ENCODE measurements at regions not wholly inside any gene's neighbourhood (a gene's known extent, or its start where the extent isn't known, plus 50 kb on each side); places are given as distances from the start of the nearest gene placed in this dataset.

- no peak overlapping the region for H3K4me3 Mint-ChIP-seq
- POLR2A ChIA-PET: no interaction called here
- no peaks in the 10 kb centered on the region for H3K4me1 Mint-ChIP-seq
- H3K27me3 Mint-ChIP-seq: no peaks in the 10 kb centered on the region
- H3K27ac ChIP-seq (ENCODE audit: low read depth, low read length): no peak overlapping the region
- CTCF ChIA-PET: no interaction called here
- no peaks in the 10 kb centered on the region for H3K9me3 ChIP-seq (ENCODE audit: low read length)
- H3K27ac Mint-ChIP-seq: no peak overlapping the region
- no peak overlapping the region for H3K4me3 ChIP-seq (ENCODE audit: low read length)
- H3K36me3 ChIP-seq (ENCODE audit: insufficient read depth, low read length): no peaks in the 10 kb centered on the region
- DNase-seq: no peak
- no peaks in the 10 kb centered on the region for H3K27me3 ChIP-seq (ENCODE audit: insufficient read depth, low read length, poor library complexity, severe bottlenecking)
- H3K36me3 Mint-ChIP-seq: no peaks in the 10 kb centered on the region
- H3K9me3 Mint-ChIP-seq: peaks cover 0 to 7% (median 0%) of the 10 kb centered on the region in 5 donors
- H3K4me1 ChIP-seq (ENCODE audit: insufficient read depth, low read length): no peaks in the 10 kb centered on the region
These were observed 291.9 kb upstream of the PITX2 start for GRCh38 chr4:110914791-110915190.

- Histone ChIP-seq H3K27ac (ENCODE audit: low read depth, low read length) (no peak overlapping the region), H3K4me3 (ENCODE audit: low read length) (no peak overlapping the region), H3K9me3 (ENCODE audit: low read length) (no peaks in the 10 kb centered on the region), H3K27me3 (ENCODE audit: insufficient read depth, low read length, poor library complexity, severe bottlenecking) (no peaks in the 10 kb centered on the region), H3K4me1 (ENCODE audit: insufficient read depth, low read length) (no peaks in the 10 kb centered on the region), H3K36me3 (ENCODE audit: insufficient read depth, low read length) (no peaks in the 10 kb centered on the region)
- Mint-ChIP-seq H3K4me3 (no peak overlapping the region), H3K9me3 (peaks cover 0 to 5% (median 0%) of the 10 kb centered on the region in 5 donors), H3K4me1 (no peaks in the 10 kb centered on the region), H3K27me3 (no peaks in the 10 kb centered on the region), H3K36me3 (no peaks in the 10 kb centered on the region), H3K27ac (no peak overlapping the region)
- no peak for DNase-seq
- POLR2A ChIA-PET: no interaction called here
- CTCF ChIA-PET: no interaction called here
These were observed 292.4 kb upstream of the PITX2 start for GRCh38 chr4:110915301-110915700.

DNA sequence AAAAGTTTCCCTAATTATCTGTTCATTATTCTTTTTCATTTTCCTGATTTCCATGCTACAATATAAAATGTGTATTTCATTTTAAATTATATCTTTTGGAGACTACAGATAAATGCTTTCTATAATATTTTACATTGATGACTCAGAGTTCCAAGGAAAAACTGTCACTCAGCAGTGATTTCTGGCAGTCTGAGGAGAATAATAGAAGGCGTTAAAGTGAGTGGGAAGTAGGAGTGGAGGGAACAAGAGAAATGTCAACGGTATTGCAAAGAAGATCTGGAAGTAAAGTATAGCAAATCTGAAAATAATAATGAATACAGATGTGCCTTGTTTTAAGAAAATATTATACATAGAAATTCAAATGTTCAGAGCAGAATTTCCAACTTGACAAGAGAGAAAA lies 293.6 kb upstream of the PITX2 start:
- H3K27ac ChIP-seq (ENCODE audit: low read depth, low read length): no peak overlapping the region
- no peak overlapping the region for H3K4me3 ChIP-seq (ENCODE audit: low read length)
- H3K27me3 ChIP-seq (ENCODE audit: insufficient read depth, low read length, poor library complexity, severe bottlenecking): no peaks in the 10 kb centered on the region
- ChIA-PET POLR2A (no interaction called here), CTCF (no interaction called here)
- Mint-ChIP-seq H3K4me3 (no peak overlapping the region), H3K27me3 (no peaks in the 10 kb centered on the region), H3K36me3 (no peaks in the 10 kb centered on the region), H3K27ac (no peak overlapping the region), H3K4me1 (no peaks in the 10 kb centered on the region), H3K9me3 (peaks cover 0 to 5% (median 0%) of the 10 kb centered on the region in 5 donors)
- H3K36me3 ChIP-seq (ENCODE audit: insufficient read depth, low read length): no peaks in the 10 kb centered on the region
- H3K4me1 ChIP-seq (ENCODE audit: insufficient read depth, low read length): no peaks in the 10 kb centered on the region
- no peak for DNase-seq
- no peaks in the 10 kb centered on the region for H3K9me3 ChIP-seq (ENCODE audit: low read length)

DNA sequence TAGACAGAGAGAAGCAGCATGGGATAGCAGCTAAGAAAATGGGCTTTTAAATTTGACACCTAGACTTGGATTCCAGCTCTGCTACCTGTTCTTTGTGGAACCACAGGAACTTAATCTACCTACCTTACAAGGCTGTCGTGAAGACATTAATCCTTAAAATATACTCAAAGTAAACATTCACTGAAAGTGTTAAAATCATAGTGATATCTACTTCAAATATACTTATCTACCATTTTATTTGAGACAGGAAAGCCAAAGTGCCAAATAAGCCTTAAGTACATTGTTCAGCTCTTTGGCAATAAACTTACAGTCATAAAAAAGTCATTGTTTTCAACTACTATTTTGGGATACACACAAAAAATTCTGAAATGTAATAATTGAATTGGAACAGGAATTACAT lies 295.0 kb upstream of the PITX2 start:
- H3K27ac Mint-ChIP-seq: no peak overlapping the region
- no peak for DNase-seq
- no peaks in the 10 kb centered on the region for H3K4me1 ChIP-seq (ENCODE audit: insufficient read depth, low read length)
- H3K36me3 ChIP-seq (ENCODE audit: insufficient read depth, low read length): no peaks in the 10 kb centered on the region
- no peaks in the 10 kb centered on the region for H3K27me3 ChIP-seq (ENCODE audit: insufficient read depth, low read length, poor library complexity, severe bottlenecking)
- H3K36me3 Mint-ChIP-seq: no peaks in the 10 kb centered on the region
- CTCF ChIA-PET: no interaction called here
- no peaks in the 10 kb centered on the region for H3K4me1 Mint-ChIP-seq
- H3K9me3 Mint-ChIP-seq: peaks cover 0 to 6% (median 0%) of the 10 kb centered on the region in 5 donors
- H3K9me3 ChIP-seq (ENCODE audit: low read length): no peaks in the 10 kb centered on the region
- no peak overlapping the region for H3K4me3 Mint-ChIP-seq
- H3K27me3 Mint-ChIP-seq: no peaks in the 10 kb centered on the region
- H3K27ac ChIP-seq (ENCODE audit: low read depth, low read length): no peak overlapping the region
- POLR2A ChIA-PET: no interaction called here
- no peak overlapping the region for H3K4me3 ChIP-seq (ENCODE audit: low read length)

DNA sequence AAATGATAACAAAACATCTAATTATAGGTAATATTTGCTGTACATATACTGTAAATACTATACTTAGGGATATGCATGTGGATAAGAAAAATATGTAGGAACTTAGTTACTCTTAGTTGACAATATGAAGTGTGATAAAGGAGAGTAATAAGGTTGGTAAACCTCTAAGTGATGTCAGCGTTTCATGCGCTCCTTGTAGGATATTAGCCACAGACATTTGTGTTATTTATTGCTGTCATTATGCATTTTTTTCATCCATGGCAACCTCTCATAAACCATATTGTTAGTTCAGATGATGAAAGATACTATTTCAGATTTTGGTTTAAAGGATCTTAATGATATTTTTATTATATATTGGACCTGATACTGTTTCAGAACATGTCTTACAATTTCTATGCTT lies 298.1 kb upstream of the PITX2 start:
- CTCF ChIA-PET: no interaction called here
- no peak for DNase-seq
- Mint-ChIP-seq H3K4me1 (no peaks in the 10 kb centered on the region), H3K27ac (no peak overlapping the region), H3K9me3 (peaks cover 0 to 7% (median 2%) of the 10 kb centered on the region in 5 donors), H3K36me3 (no peaks in the 10 kb centered on the region), H3K4me3 (no peak overlapping the region), H3K27me3 (no peaks in the 10 kb centered on the region)
- no peak overlapping the region for H3K4me3 ChIP-seq (ENCODE audit: low read length)
- H3K27me3 ChIP-seq (ENCODE audit: insufficient read depth, low read length, poor library complexity, severe bottlenecking): no peaks in the 10 kb centered on the region
- POLR2A ChIA-PET: no interaction called here
- H3K4me1 ChIP-seq (ENCODE audit: insufficient read depth, low read length): no peaks in the 10 kb centered on the region
- H3K9me3 ChIP-seq (ENCODE audit: low read length): no peaks in the 10 kb centered on the region
- H3K27ac ChIP-seq (ENCODE audit: low read depth, low read length): no peak overlapping the region
- no peaks in the 10 kb centered on the region for H3K36me3 ChIP-seq (ENCODE audit: insufficient read depth, low read length)

DNA sequence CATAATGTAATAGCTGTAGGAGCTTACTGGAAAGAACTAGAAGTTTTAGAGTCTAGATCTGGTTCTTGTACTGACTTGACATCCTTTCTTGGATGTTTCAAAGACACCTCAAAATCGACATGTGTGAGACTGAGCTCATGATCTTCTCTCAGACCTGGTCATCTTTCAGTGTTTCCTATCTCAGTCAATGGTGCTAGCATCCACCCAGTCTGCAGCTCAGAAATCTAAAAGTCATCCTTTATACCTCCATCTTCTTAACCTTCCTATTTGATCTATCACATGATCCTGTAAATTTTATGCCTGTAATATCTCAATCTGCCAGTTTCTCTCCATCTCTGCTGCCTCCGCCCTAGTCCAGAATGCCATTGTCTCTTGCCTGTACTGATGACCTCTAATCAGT lies 301.9 kb upstream of the PITX2 start:
- Histone ChIP-seq H3K27me3 (ENCODE audit: insufficient read depth, low read length, poor library complexity, severe bottlenecking) (no peaks in the 10 kb centered on the region), H3K9me3 (ENCODE audit: low read length) (no peaks in the 10 kb centered on the region), H3K27ac (ENCODE audit: low read depth, low read length) (no peak overlapping the region), H3K4me1 (ENCODE audit: insufficient read depth, low read length) (no peaks in the 10 kb centered on the region), H3K36me3 (ENCODE audit: insufficient read depth, low read length) (no peaks in the 10 kb centered on the region), H3K4me3 (ENCODE audit: low read length) (no peak overlapping the region)
- Mint-ChIP-seq H3K27ac (no peak overlapping the region), H3K4me3 (no peak overlapping the region), H3K36me3 (no peaks in the 10 kb centered on the region), H3K4me1 (no peaks in the 10 kb centered on the region), H3K9me3 (peaks cover 2 to 14% (median 6%) of the 10 kb centered on the region in 5 donors), H3K27me3 (no peaks in the 10 kb centered on the region)
- ChIA-PET POLR2A (no interaction called here), CTCF (no interaction called here)
- no peak for DNase-seq

GRCh38 chr4:110926841-110927400 lies 304.0 kb upstream of the PITX2 start:
- no peaks in the 10 kb centered on the region for H3K27me3 ChIP-seq (ENCODE audit: insufficient read depth, low read length, poor library complexity, severe bottlenecking)
- H3K36me3 ChIP-seq (ENCODE audit: insufficient read depth, low read length): no peaks in the 10 kb centered on the region
- Mint-ChIP-seq H3K27me3 (no peaks in the 10 kb centered on the region), H3K27ac (peak overlapping the region in 1 of 8 donors; percentile 1), H3K9me3 (peaks cover 2 to 16% (median 6%) of the 10 kb centered on the region in 5 donors), H3K4me3 (no peak overlapping the region), H3K36me3 (no peaks in the 10 kb centered on the region), H3K4me1 (no peaks in the 10 kb centered on the region)
- DNase-seq: no peak
- POLR2A ChIA-PET: no interaction called here
- H3K4me3 ChIP-seq (ENCODE audit: low read length): no peak overlapping the region
- no peaks in the 10 kb centered on the region for H3K4me1 ChIP-seq (ENCODE audit: insufficient read depth, low read length)
- CTCF ChIA-PET: no interaction called here
- H3K27ac ChIP-seq (ENCODE audit: low read depth, low read length): no peak overlapping the region
- no peaks in the 10 kb centered on the region for H3K9me3 ChIP-seq (ENCODE audit: low read length)

DNA sequence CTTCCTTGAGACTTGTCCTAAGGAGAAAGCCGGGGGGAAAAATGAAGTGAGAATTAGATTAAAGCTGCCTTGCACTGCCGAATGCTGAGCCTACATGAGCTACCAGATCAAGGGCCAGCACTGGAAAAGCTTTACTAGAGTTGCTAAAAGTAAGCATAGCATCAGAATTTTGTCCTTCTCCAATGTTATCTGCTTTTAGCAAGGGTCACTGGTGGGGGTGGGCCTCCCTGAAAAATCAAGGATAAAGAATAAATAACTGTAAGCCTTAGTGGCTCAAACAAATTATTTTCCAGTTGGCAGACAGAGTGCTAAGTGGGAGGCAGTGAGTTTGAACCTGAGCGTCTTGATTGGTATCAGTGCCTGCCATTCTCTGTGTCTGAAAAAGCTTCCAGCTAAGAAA lies 310.5 kb upstream of the PITX2 start:
- no peaks in the 10 kb centered on the region for H3K36me3 Mint-ChIP-seq
- no peaks in the 10 kb centered on the region for H3K4me1 Mint-ChIP-seq
- Histone ChIP-seq H3K4me1 (ENCODE audit: insufficient read depth, low read length) (no peaks in the 10 kb centered on the region), H3K36me3 (ENCODE audit: insufficient read depth, low read length) (no peaks in the 10 kb centered on the region), H3K27me3 (ENCODE audit: insufficient read depth, low read length, poor library complexity, severe bottlenecking) (no peaks in the 10 kb centered on the region), H3K9me3 (ENCODE audit: low read length) (no peaks in the 10 kb centered on the region), H3K27ac (ENCODE audit: low read depth, low read length) (no peak overlapping the region), H3K4me3 (ENCODE audit: low read length) (no peak overlapping the region)
- DNase-seq: no peak
- H3K27ac Mint-ChIP-seq: no peak overlapping the region
- no peak overlapping the region for H3K4me3 Mint-ChIP-seq
- ChIA-PET CTCF (no interaction called here), POLR2A (no interaction called here)
- peaks cover 0 to 9% (median 4%) of the 10 kb centered on the region in 5 donors for H3K9me3 Mint-ChIP-seq
- H3K27me3 Mint-ChIP-seq: no peaks in the 10 kb centered on the region

- Histone ChIP-seq H3K36me3 (ENCODE audit: insufficient read depth, low read length) (no peaks in the 10 kb centered on the region), H3K27ac (ENCODE audit: low read depth, low read length) (no peak overlapping the region), H3K4me3 (ENCODE audit: low read length) (no peak overlapping the region), H3K9me3 (ENCODE audit: low read length) (no peaks in the 10 kb centered on the region), H3K27me3 (ENCODE audit: insufficient read depth, low read length, poor library complexity, severe bottlenecking) (no peaks in the 10 kb centered on the region), H3K4me1 (ENCODE audit: insufficient read depth, low read length) (no peaks in the 10 kb centered on the region)
- H3K4me3 Mint-ChIP-seq: no peak overlapping the region
- H3K27me3 Mint-ChIP-seq: no peaks in the 10 kb centered on the region
- ChIA-PET CTCF (no interaction called here), POLR2A (no interaction called here)
- no peak for DNase-seq
- H3K4me1 Mint-ChIP-seq: no peaks in the 10 kb centered on the region
- H3K9me3 Mint-ChIP-seq: peaks cover 0 to 10% (median 0%) of the 10 kb centered on the region in 5 donors
- H3K36me3 Mint-ChIP-seq: no peaks in the 10 kb centered on the region
- no peak overlapping the region for H3K27ac Mint-ChIP-seq
These were observed 321.6 kb upstream of the PITX2 start for GRCh38 chr4:110944501-110944900.
